Choroid plexus epithelial cell (primary cell): ENCODE measurements at regions not wholly inside any gene's neighbourhood (a gene's known extent, or its start where the extent isn't known, plus 50 kb on each side); places are given as distances from the start of the nearest gene placed in this dataset.

Source experiments
- DNase-seq: peaks from one replicate; pipeline ENCODE4 v3.0.0-alpha.2; 2010; ENCODE audit warnings: low read depth
- H3K4me3 ChIP-seq: 2 replicates; pipeline ENCODE4 v1.5.1; 2011; ENCODE audit warnings: low read depth, mild to moderate bottlenecking, control low read depth, low read length, moderate library complexity
- TF ChIP-seq, protein P1 (sequence below): conservative IDR thresholded peaks from 2 replicates; pipeline ENCODE4 v1.5.1; 2011; ENCODE audit warnings: low read depth, mild to moderate bottlenecking, control low read depth, inconsistent platforms, low read length, moderate library complexity

DNA sequence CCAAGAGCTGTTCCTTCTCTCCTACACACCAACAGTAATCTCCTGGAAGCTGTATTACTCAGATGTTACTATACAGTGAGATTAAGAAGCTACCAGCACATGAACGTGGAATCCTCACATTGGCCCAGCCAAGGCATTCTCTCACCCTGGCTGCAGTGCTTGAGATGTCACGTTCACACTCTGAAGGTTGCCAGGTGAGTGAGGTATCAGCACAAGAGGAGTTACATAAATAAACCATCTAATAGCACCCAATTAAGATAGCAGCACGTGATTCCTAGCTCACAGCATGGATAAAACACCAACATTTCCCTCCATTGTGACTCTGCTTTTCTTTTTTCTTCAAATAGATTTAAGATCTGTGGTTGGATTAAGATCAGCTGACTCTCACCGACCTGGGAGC, 182.8 kb downstream of the PLPP3 start:
- no peak for DNase-seq
- no peak overlapping the region for H3K4me3 ChIP-seq
- TF ChIP-seq, protein P1, sequence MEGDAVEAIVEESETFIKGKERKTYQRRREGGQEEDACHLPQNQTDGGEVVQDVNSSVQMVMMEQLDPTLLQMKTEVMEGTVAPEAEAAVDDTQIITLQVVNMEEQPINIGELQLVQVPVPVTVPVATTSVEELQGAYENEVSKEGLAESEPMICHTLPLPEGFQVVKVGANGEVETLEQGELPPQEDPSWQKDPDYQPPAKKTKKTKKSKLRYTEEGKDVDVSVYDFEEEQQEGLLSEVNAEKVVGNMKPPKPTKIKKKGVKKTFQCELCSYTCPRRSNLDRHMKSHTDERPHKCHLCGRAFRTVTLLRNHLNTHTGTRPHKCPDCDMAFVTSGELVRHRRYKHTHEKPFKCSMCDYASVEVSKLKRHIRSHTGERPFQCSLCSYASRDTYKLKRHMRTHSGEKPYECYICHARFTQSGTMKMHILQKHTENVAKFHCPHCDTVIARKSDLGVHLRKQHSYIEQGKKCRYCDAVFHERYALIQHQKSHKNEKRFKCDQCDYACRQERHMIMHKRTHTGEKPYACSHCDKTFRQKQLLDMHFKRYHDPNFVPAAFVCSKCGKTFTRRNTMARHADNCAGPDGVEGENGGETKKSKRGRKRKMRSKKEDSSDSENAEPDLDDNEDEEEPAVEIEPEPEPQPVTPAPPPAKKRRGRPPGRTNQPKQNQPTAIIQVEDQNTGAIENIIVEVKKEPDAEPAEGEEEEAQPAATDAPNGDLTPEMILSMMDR = no peak

DNA sequence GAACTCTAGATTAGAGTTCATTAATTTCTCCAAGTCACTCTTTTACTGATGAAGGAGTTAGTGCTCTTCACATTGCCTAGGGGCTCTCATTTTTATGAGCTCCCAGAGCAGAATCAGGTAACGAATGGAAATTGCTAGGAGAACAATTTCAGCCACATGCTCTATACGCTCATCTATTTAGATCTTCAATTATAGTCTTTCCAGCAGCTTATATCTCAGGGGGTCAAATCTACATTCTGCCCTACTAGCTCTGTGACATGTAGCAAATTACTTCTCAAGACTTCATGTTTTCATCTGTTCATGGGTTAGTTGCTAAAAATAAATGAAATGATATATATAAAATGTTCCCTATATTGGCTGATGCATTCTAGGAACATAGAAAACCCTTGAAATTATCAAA, 183.6 kb downstream of the PLPP3 start:
- DNase-seq = no peak
- TF ChIP-seq, protein P1 = no peak
- no peak overlapping the region for H3K4me3 ChIP-seq

DNA sequence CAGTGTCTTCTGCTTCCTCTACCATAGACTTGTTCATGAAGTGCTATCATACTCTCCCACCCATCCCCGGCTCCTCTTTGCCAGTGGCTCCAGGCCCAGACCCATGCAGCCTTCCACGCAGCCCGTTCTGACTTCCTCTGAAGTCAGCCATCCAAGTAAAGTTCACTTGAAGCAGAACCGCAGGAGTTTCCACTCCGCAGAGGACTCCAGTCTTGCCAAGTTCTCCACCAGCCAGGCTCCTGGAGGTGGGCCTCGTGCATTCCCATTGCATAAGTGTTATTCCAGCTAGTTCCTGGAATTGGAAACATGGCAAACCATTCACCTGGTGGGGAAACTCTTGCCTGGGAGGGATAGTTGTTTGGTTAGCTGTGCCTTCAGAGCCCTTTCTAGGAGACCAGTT, 185.1 kb downstream of the PLPP3 start:
- H3K4me3 ChIP-seq = no peak overlapping the region
- TF ChIP-seq, protein P1 = no peak
- no peak for DNase-seq

DNA sequence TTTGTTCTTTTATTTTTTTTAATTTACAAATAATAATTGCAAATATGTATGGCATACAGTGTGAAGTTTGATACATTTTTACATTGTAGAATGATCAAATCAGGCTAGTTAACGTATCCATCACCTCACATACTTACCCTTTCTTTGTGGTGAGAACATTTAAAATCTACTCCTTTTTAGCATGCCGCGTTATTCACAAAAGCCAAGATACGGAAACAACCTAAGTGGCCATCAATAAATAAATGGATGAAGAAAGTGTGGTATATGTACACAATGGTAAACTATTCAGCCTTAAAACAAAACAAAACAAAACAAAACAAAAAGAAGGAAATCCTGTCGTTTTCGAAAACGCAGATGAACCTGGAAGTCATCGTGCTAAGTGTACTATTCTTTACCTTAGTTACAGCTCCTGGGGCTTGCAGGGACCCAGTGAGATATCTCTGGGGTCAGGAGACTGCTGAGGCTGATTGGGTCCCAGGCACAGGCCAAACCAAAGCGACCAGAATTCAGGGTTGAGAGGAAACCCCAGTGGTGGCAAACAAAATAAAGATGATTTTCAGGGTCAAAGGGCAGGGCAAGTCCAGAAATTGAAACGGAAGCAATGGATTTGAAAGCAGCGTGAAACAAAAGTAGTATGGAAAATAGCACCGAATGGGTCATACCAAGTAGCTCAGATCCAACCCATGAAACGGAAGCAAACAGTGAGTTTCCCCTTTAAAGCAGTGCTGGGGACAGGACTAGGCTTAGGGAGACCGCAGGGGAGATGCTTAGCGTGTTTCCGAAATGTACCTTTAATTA, 188.2 kb downstream of the PLPP3 start:
- DNase-seq = no peak
- TF ChIP-seq, protein P1 = no peak
- H3K4me3 ChIP-seq = no peak overlapping the region

DNA sequence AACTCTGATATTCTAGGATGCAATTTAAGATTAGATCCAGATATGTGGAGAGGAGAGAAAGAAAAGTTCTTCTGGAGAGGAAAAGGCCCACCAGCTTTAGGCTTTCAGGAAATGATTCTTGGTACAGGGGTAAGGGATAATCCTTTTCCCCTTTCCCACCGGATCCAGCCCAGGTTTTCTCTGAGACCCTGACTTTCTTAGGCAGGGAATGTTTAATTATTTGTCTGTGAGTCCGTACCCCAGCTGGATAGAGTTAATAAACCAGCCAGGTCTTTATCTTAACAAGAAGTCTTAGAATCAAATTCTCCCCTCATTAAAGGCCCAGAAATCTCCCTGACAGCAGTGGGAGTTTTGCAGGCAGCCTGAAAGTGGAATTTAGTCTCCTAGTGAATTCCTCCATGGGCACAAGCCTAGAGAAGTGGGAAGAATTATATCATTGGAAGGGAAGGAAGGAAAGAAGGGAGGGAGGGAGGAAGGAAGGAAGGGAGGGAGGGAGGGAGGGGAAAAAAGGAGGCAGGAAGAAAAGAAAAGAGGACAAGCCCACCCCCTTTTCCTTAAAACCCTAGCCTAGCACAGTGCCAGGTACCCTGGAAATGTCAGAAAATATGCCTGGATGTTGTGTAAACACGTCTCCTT, 189.0 kb downstream of the PLPP3 start:
- no peak for DNase-seq
- TF ChIP-seq, protein P1 = no peak
- H3K4me3 ChIP-seq = no peak overlapping the region

DNA sequence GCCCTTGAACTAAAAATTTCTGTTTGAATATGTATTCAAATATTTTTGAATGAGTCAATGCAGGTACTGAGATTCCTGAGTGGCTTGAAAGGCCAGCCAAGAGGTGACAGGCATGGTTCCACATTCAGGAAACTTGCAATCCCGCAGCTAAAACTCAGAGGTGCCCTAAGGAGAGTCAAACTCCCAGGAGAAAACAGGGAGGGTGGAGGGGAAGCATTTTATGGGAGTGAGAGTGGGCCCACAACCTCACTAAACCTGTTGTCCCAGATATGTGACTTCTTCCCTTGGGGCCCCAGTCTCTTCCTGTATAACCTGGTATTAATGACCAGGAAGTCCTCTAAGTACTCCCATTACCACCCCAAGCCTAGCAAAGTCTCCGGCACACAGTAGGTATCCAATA, 189.6 kb downstream of the PLPP3 start:
- TF ChIP-seq, protein P1 = no peak
- H3K4me3 ChIP-seq = no peak overlapping the region
- DNase-seq = no peak
